HepG2 (cell line): ENCODE measurements at regions not wholly inside any gene's neighbourhood (a gene's known extent, or its start where the extent isn't known, plus 50 kb on each side); places are given as distances from the start of the nearest gene placed in this dataset.

Source experiments
- ATAC-seq: fragments of 200-7000 bp; cut with Tn5 transposase; 3 replicates; pipeline ENCODE4 v1.9.1; 2020; ENCODE audit warnings: mild to moderate bottlenecking, moderate library complexity
- BruUV-seq: library from RNA; stranded (reverse); fragments of 400-500 nt; replicated peaks from 2 replicates; lab custom pipeline; 2021; lab: Mats Ljungman, UMichigan
- CTCF ChIA-PET: fragments of 300-600 bp; formaldehyde crosslinking; extraction: SDS; loops from one replicate; lab custom pipeline; 2021; ENCODE audit warnings: low total read pairs, inconsistent platforms, low intra/inter-chr PET ratio; lab: Yijun Ruan, JAX
- POLR2A ChIA-PET: fragments of 350-600 bp; sonication (Branson Sonifier 250); formaldehyde crosslinking; loops from one replicate; lab custom pipeline; 2020; ENCODE audit warnings: antibody characterized with exemption, inconsistent platforms; lab: Yijun Ruan, JAX
- DNase-seq: peaks from one replicate; pipeline ENCODE4 v3.0.0-alpha.2; 2015; ENCODE audit warnings: low spot score
- FAIRE-seq: peaks from 3 replicates; lab custom pipeline; 2011; peaks lifted over from hg19 to GRCh38; lab: Jason Lieb, UNC
- H2AFZ ChIP-seq: one replicate; pipeline ENCODE4 v1.6.1; 2011; ENCODE audit warnings: low read length, inconsistent platforms
- H3K27ac ChIP-seq: fragments of 300-600 bp; 3 replicates; pipeline ENCODE4 v1.8.0; 2011; ENCODE audit warnings: mixed run types, mild to moderate bottlenecking, mixed read lengths, low read length, inconsistent platforms; ENCODE audit not compliant: insufficient read depth; ENCODE audit errors: extremely low read length
- H3K27me3 ChIP-seq, 2 experiments: fragments of 200-600 bp in 1 of 2; 2 replicates in 1 of 2; 3 replicates in 1 of 2; pipeline versions ENCODE4 v1.6.0 to v1.8.0; 2011; ENCODE audit warnings: low read length in 2 of 2, mild to moderate bottlenecking in 2 of 2, moderate library complexity in 2 of 2, inconsistent platforms in 1 of 2; ENCODE audit not compliant: insufficient read depth in 2 of 2, control insufficient read depth in 1 of 2
- H3K36me3 ChIP-seq, 2 experiments: fragments of 200-600 bp in 1 of 2; replicated peaks in 1 of 2; 2 replicates in 1 of 2; 3 replicates in 1 of 2; pipeline versions ENCODE4 v1.5.1 to v1.8.0; 2011; ENCODE audit warnings: low read length in 2 of 2, inconsistent platforms in 1 of 2; ENCODE audit not compliant: insufficient read depth in 2 of 2, control insufficient read depth in 1 of 2
- H3K4me1 ChIP-seq: 2 replicates; pipeline ENCODE4 v1.5.1; 2012; ENCODE audit warnings: low read length, inconsistent platforms; ENCODE audit not compliant: insufficient read depth
- H3K4me2 ChIP-seq: 2 replicates; pipeline ENCODE4 v1.6.0; 2011; ENCODE audit warnings: low read depth, low read length, inconsistent platforms
- H3K4me3 ChIP-seq, 3 experiments: fragments of 200-600 bp in 1 of 3; sonication (generic), shearing (Covaris generic) in 1 of 3; replicated peaks in 1 of 3; 2 replicates each; pipeline ENCODE4 v1.5.1; 2011 to 2016; ENCODE audit warnings: low read length in 3 of 3, inconsistent platforms in 2 of 3, low read depth in 2 of 3, mild to moderate bottlenecking in 2 of 3, control low read depth in 1 of 3, mixed read lengths in 1 of 3; ENCODE audit not compliant: insufficient read depth in 1 of 3
- H3K79me2 ChIP-seq: one replicate; pipeline ENCODE4 v1.6.1; 2011; ENCODE audit warnings: low read length, inconsistent platforms; ENCODE audit not compliant: insufficient read depth
- H3K9ac ChIP-seq: 2 replicates; pipeline ENCODE4 v1.6.0; 2011; ENCODE audit warnings: mild to moderate bottlenecking, low read depth, low read length, inconsistent platforms; ENCODE audit not compliant: insufficient read depth
- H3K9me3 ChIP-seq: 2 replicates; pipeline ENCODE4 v1.5.1; 2012; ENCODE audit warnings: mild to moderate bottlenecking, low read length
- H4K20me1 ChIP-seq: 2 replicates; pipeline ENCODE4 v1.6.0; 2011; ENCODE audit warnings: inconsistent platforms, mild to moderate bottlenecking, low read length, moderate library complexity; ENCODE audit not compliant: insufficient read depth
- CTCF ChIP-seq: sonication (generic); formaldehyde crosslinking; IDR thresholded peaks from 2 replicates; pipeline ENCODE4 v1.5.0; 2020; ENCODE audit warnings: mild to moderate bottlenecking, missing genetic modification reagents, moderate library complexity
- SKIL ChIP-seq: sonication (generic); formaldehyde crosslinking; IDR thresholded peaks from 2 replicates; pipeline ENCODE4 v1.8.0; 2022; ENCODE audit warnings: missing genetic modification reagents, mild to moderate bottlenecking, moderate library complexity, borderline replicate concordance
- SPEN ChIP-seq: sonication (generic); formaldehyde crosslinking; IDR thresholded peaks from 2 replicates; pipeline ENCODE4 v1.5.1; 2020; ENCODE audit warnings: low read depth, mild to moderate bottlenecking, missing genetic modification reagents
- TARDBP ChIP-seq: sonication (generic); formaldehyde crosslinking; IDR thresholded peaks from 2 replicates; pipeline ENCODE4 v1.8.0; 2022; ENCODE audit warnings: mild to moderate bottlenecking, missing genetic modification reagents
- ZBTB7A ChIP-seq: sonication (generic); formaldehyde crosslinking; IDR thresholded peaks from 2 replicates; pipeline ENCODE4 v1.8.0; 2022; ENCODE audit warnings: mild to moderate bottlenecking, missing genetic modification reagents
- ZFAT ChIP-seq: sonication (generic); formaldehyde crosslinking; conservative IDR thresholded peaks from 2 replicates; pipeline ENCODE4 v1.8.1; 2023; ENCODE audit warnings: missing genetic modification reagents, inconsistent platforms
- ZNF263 ChIP-seq: sonication (generic); formaldehyde crosslinking; IDR thresholded peaks from 2 replicates; pipeline ENCODE4 v1.4.0; 2020; ENCODE audit warnings: missing genetic modification reagents
- ZNF318 ChIP-seq: sonication (generic); formaldehyde crosslinking; IDR thresholded peaks from 2 replicates; pipeline ENCODE4 v1.4.0; 2020; ENCODE audit warnings: mild to moderate bottlenecking, missing genetic modification reagents
- ZNF383 ChIP-seq: sonication (generic); formaldehyde crosslinking; IDR thresholded peaks from 2 replicates; pipeline ENCODE4 v1.4.0; 2020; ENCODE audit warnings: missing genetic modification reagents, mild to moderate bottlenecking, borderline replicate concordance
- ZNF441 ChIP-seq: sonication (generic); formaldehyde crosslinking; IDR thresholded peaks from 2 replicates; pipeline ENCODE4 v1.7.0; 2021; ENCODE audit warnings: missing genetic modification reagents, borderline replicate concordance
- ZNF550 ChIP-seq: sonication (generic); formaldehyde crosslinking; IDR thresholded peaks from 2 replicates; pipeline ENCODE4 v1.4.0; 2020; ENCODE audit warnings: mild to moderate bottlenecking, missing genetic modification reagents, borderline replicate concordance
- WGBS: methylation state at CpG from one replicate; pipeline ENCODE4 v1.1.6; 2017; ENCODE audit warnings: low lambda C conversion rate; 5-methylcytosine and 5-hydroxymethylcytosine counted together
- in situ Hi-C: cut with HindIII; loops from 2 replicates; pipeline ENCODE4 v1.10.0; 2017; ENCODE audit warnings: low pct_unique_long_range_greater_than_20kb; ENCODE audit not compliant: extremely low pct_ligation_motif_present
- intact Hi-C: fragments of 100-400 bp; cut with micrococcal nuclease; formaldehyde crosslinking; loops from one replicate; pipeline ENCODE4 v1.10.0; 2022; ENCODE audit not compliant: unreplicated experiment

GRCh38 chr11:95698676-95699557 is 90.7 kb downstream of the FAM76B start:
- H3K9ac ChIP-seq, result no peak overlapping the region
- in situ Hi-C loops (no loop called here), intact Hi-C loops (no loop called here)
- H3K27me3 ChIP-seq, result no peaks in the 10 kb centered on the region; a peak in 1 of 5 replicates
- ATAC-seq (no peak), FAIRE-seq (no peak), DNase-seq (peak; percentile 14)
- H3K4me2 ChIP-seq, result no peak overlapping the region
- H3K27ac ChIP-seq, result no peak overlapping the region
- no peaks in the 10 kb centered on the region for H4K20me1 ChIP-seq
- BruUV-seq, result no TSS peak
- H3K9me3 ChIP-seq, result no peaks in the 10 kb centered on the region
- no peak overlapping the region for H2AFZ ChIP-seq
- H3K4me3 ChIP-seq, result no peak overlapping the region
- no peaks in the 10 kb centered on the region for H3K79me2 ChIP-seq
- under 1% methylated on average over 4 of the region's 4 CpGs for WGBS
- no peaks in the 10 kb centered on the region for H3K36me3 ChIP-seq
- ChIA-PET CTCF (no interaction called here), POLR2A (no interaction called here)
- no peaks in the 10 kb centered on the region for H3K4me1 ChIP-seq
- TF ChIP-seq ZNF383 (CRISPR knock-in tag), result no peak
- TF ChIP-seq ZBTB7A (CRISPR knock-in tag), result no peak
- TF ChIP-seq ZNF263, result no peak
- TF ChIP-seq ZNF550 (CRISPR knock-in tag), result no peak
- no peak for TF ChIP-seq SPEN
- TF ChIP-seq ZNF441 (CRISPR knock-in tag), result no peak
- TF ChIP-seq SKIL (CRISPR knock-in tag), result no peak
- TF ChIP-seq ZFAT (CRISPR knock-in tag), result no peak
- TF ChIP-seq TARDBP, result no peak
- no peak for TF ChIP-seq CTCF
- no peak for TF ChIP-seq ZNF318 (CRISPR knock-in tag)
